Prostate gland (tissue), 2 donors: ENCODE measurements at regions not wholly inside any gene's neighbourhood (a gene's known extent, or its start where the extent isn't known, plus 50 kb on each side); places are given as distances from the start of the nearest gene placed in this dataset.

Source experiments
- POLR2A ChIP-seq: fragments of 450-650 bp; IDR thresholded peaks from one replicate; pipeline ENCODE4 v1.6.1; 2016; ENCODE audit warnings: antibody characterized with exemption, mild to moderate bottlenecking
- POLR2AphosphoS5 ChIP-seq: sonication (generic); formaldehyde crosslinking; IDR thresholded peaks from one replicate; pipeline ENCODE4 v1.6.1; 2017; ENCODE audit warnings: antibody characterized with exemption
- TF ChIP-seq, protein P1 (sequence below), 4 experiments: fragments of 200-600 bp in 2 of 4; fragments of 450-650 bp in 2 of 4; sonication (generic) in 2 of 4; IDR thresholded peaks; 1 replicate in 3 of 4; 2 replicates in 1 of 4; pipeline ENCODE4 v1.5.1; 2016 to 2019; ENCODE audit warnings: antibody characterized with exemption in 4 of 4, mild to moderate bottlenecking in 2 of 4, moderate library complexity in 2 of 4

DNA sequence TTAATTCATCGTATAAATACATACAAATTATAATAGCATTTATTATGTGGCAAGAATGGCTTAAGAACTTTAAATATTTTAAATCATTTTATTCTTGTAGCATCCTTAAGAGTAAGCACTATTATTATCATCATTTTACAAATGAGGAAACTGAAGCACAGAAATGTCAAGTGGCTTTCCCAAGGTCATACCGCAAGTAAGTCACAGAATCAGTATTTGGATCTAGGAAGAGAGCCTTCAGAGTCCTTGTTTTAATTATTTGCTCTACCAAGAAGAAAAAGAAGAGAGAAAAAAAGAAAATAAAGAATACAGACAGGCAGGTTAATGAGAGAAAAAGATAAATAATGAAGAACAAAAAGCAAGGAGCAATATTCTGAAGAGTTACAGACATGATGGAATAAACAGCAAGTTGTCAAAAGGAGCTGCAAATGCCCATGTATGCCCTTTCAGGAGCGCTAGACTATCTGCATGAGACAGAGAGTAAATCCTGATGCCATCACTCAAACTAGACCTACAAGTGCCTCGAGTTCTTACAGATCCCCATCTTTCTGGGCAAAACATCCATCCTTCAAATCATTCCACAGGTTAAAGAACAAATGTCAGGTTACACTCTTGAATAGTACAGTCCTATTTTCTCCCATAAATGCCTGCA is 57.8 kb upstream of the ETAA1 start:
- TF ChIP-seq, protein P1, sequence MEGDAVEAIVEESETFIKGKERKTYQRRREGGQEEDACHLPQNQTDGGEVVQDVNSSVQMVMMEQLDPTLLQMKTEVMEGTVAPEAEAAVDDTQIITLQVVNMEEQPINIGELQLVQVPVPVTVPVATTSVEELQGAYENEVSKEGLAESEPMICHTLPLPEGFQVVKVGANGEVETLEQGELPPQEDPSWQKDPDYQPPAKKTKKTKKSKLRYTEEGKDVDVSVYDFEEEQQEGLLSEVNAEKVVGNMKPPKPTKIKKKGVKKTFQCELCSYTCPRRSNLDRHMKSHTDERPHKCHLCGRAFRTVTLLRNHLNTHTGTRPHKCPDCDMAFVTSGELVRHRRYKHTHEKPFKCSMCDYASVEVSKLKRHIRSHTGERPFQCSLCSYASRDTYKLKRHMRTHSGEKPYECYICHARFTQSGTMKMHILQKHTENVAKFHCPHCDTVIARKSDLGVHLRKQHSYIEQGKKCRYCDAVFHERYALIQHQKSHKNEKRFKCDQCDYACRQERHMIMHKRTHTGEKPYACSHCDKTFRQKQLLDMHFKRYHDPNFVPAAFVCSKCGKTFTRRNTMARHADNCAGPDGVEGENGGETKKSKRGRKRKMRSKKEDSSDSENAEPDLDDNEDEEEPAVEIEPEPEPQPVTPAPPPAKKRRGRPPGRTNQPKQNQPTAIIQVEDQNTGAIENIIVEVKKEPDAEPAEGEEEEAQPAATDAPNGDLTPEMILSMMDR (IDR thresholded peaks at IDR 0.05) = no peak
- TF ChIP-seq POLR2AphosphoS5 (no peak), POLR2A (no peak)
